Neural cell (in vitro differentiated cells): ENCODE measurements at regions not wholly inside any gene's neighbourhood (a gene's known extent, or its start where the extent isn't known, plus 50 kb on each side); places are given as distances from the start of the nearest gene placed in this dataset.

Experiments
- CTCF ChIP-seq: fragments of 450-650 bp; IDR thresholded peaks from 2 replicates; pipeline ENCODE4 v1.5.1; 2014; ENCODE audit warnings: antibody characterized with exemption, mild to moderate bottlenecking, moderate library complexity; ENCODE audit not compliant: poor library complexity, severe bottlenecking
- EP300 ChIP-seq: fragments of 450-650 bp; conservative IDR thresholded peaks from 2 replicates; pipeline ENCODE4 v1.6.1; 2014; ENCODE audit warnings: antibody characterized with exemption, mild to moderate bottlenecking, moderate library complexity; ENCODE audit not compliant: poor library complexity, severe bottlenecking
- EZH2 ChIP-seq: fragments of 200-600, 300-800 bp; shearing (Covaris generic), sonication (generic); IDR thresholded peaks from 2 replicates; pipeline ENCODE4 v1.6.1; 2014; ENCODE audit warnings: antibody characterized with exemption, low read length, borderline replicate concordance, mild to moderate bottlenecking; ENCODE audit not compliant: insufficient read depth, poor library complexity, severe bottlenecking
- MXI1 ChIP-seq: fragments of 450-650 bp; conservative IDR thresholded peaks from 2 replicates; pipeline ENCODE4 v1.6.1; 2014; ENCODE audit warnings: antibody characterized with exemption, mild to moderate bottlenecking; ENCODE audit not compliant: poor library complexity, severe bottlenecking
- REST ChIP-seq: IDR thresholded peaks from 2 replicates; pipeline ENCODE4 v1.6.1; 2012; ENCODE audit warnings: borderline replicate concordance
- TAF1 ChIP-seq: IDR thresholded peaks from 2 replicates; pipeline ENCODE4 v1.6.1; 2012; ENCODE audit warnings: low read depth

- TF ChIP-seq CTCF (no peak), MXI1 (no peak), EZH2 (no peak), REST (no peak), EP300 (no peak), TAF1 (no peak)
Measured at GRCh38 chr4:169915545-169915944, 110.7 kb downstream of the MFAP3L start.
